ENCODE measurements at regions not wholly inside any gene's neighbourhood (a gene's known extent, or its start where the extent isn't known, plus 50 kb on each side); places are given as distances from the start of the nearest gene placed in this dataset.

- no peak overlapping the region for H3K4me3 ChIP-seq (ENCODE audit: low read depth, low read length)
- DNase-seq (ENCODE audit: low read depth): no peak
- TF ChIP-seq CTCF (IDR thresholded peaks at IDR 0.05; ENCODE audit: control insufficient read depth, extremely low read depth, insufficient read depth): no peak
Measured at GRCh38 chr6:81682235-81682795, 70.2 kb downstream of the TENT5A start.

GRCh38 chr6:81669445-81669844 is 83.0 kb downstream of the TENT5A start:
- no peak for TF ChIP-seq CTCF (IDR thresholded peaks at IDR 0.05; ENCODE audit: control insufficient read depth, extremely low read depth, insufficient read depth)
- no peak for DNase-seq (ENCODE audit: low read depth)
- no peak overlapping the region for H3K4me3 ChIP-seq (ENCODE audit: low read depth, low read length)

GRCh38 chr6:81668615-81669047 is 83.8 kb downstream of the TENT5A start:
- DNase-seq (ENCODE audit: low read depth): no peak
- no peak overlapping the region for H3K4me3 ChIP-seq (ENCODE audit: low read depth, low read length)
- no peak for TF ChIP-seq CTCF (IDR thresholded peaks at IDR 0.05; ENCODE audit: control insufficient read depth, extremely low read depth, insufficient read depth)

GRCh38 chr6:81666481-81666880 is 86.0 kb downstream of the TENT5A start:
- TF ChIP-seq CTCF (IDR thresholded peaks at IDR 0.05; ENCODE audit: control insufficient read depth, extremely low read depth, insufficient read depth): no peak
- no peak for DNase-seq (ENCODE audit: low read depth)
- no peak overlapping the region for H3K4me3 ChIP-seq (ENCODE audit: low read depth, low read length)

GRCh38 chr6:81656231-81656630 is 96.2 kb downstream of the TENT5A start:
- no peak overlapping the region for H3K4me3 ChIP-seq (ENCODE audit: low read depth, low read length)
- no peak for DNase-seq (ENCODE audit: low read depth)
- no peak for TF ChIP-seq CTCF (IDR thresholded peaks at IDR 0.05; ENCODE audit: control insufficient read depth, extremely low read depth, insufficient read depth)

GRCh38 chr6:81655696-81656095 is 96.8 kb downstream of the TENT5A start:
- TF ChIP-seq CTCF (IDR thresholded peaks at IDR 0.05; ENCODE audit: control insufficient read depth, extremely low read depth, insufficient read depth): no peak
- DNase-seq (ENCODE audit: low read depth): no peak
- H3K4me3 ChIP-seq (ENCODE audit: low read depth, low read length): no peak overlapping the region

- TF ChIP-seq CTCF (IDR thresholded peaks at IDR 0.05; ENCODE audit: control insufficient read depth, extremely low read depth, insufficient read depth): no peak
- no peak for DNase-seq (ENCODE audit: low read depth)
- no peak overlapping the region for H3K4me3 ChIP-seq (ENCODE audit: low read depth, low read length)
Measured at GRCh38 chr6:81648502-81648901, 104.0 kb downstream of the TENT5A start.

All from LNCaP clone FGC (cell line).